Hematopoietic multipotent progenitor cell treated with erythropoietin and hydrocortisone succinate and interleukin-3 and kit ligand, for 8 days (in vitro differentiated cells): ENCODE measurements at regions not wholly inside any gene's neighbourhood (a gene's known extent, or its start where the extent isn't known, plus 50 kb on each side); places are given as distances from the start of the nearest gene placed in this dataset.

Source experiments
- DNase-seq: peaks from one replicate; pipeline ENCODE4 v3.0.0-alpha.2; 2015

DNA sequence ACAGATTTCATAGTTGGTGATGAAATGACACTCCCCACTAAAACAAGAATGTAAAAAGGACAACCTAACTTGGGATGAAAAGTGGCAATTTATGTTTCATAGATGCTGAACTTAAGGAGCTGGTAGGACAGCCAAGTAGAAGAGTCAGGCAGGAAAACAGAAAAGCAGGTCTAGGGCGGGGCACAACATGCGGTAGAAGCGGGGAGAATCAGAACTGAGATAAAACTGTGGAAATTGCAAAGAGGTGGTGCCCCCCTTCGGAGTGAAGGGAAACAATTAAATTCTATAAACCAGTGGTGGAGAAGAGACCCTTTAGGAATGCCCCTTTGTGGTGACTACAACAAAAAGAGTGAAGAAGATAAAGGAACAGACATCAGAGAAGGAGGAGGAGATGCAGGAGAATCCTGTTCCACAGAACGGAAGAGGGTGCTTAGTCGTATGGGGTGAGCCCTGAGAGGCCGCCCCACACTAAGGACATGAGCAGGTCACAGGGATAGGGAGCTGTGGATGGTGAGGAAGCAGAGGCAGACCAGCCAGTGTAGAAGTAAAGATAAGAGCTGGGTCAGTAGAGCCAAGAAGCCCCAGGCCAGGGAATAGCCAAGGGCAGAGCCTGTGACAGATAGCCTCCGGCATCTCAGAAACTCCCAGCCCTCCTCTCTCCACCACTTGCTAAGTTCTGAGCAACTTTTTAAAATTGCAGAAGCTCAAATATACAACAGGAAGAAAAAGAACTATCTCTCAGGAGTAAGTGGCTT is 100.3 kb upstream of the DOCK9 start:
- DNase-seq, result no peak

DNA sequence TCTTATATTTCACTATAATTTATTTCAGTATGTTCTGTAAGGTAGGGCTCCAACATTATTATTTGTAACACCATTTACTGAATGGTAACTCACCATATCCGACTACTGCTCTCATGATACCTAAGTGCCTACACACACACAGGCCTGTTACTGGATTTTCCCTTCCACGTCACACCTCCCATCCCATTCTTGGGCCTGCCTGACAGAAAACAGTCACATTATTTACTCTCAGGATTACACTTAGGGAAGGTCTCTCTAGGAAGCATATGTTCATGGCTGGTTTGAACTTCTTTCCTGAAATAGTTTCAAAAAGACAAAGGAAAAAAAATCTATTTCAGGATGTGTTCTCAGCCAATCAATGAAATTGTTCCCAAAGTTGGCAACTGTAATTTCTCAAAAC is 102.3 kb upstream of the DOCK9 start:
- DNase-seq, result no peak

DNA sequence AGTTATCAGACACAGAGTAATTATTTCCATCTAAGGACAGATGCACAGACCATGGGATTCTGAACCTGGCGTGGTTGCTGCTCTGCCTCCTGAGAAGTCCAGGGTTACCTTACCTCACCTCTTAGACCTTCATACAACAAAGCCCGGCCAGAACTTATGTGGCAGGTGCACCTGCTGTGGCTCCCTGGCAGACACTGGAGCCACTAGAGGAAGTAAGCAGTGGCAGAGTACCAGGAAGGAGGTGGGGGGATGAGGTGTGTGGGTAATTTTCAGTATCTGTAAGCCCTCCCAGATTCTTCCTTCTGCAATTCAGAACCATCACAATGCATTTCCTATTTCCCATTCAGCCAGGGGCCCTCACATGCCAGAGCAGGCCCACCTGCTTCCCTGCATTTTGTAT is 106.1 kb upstream of the DOCK9 start:
- no peak for DNase-seq

DNA sequence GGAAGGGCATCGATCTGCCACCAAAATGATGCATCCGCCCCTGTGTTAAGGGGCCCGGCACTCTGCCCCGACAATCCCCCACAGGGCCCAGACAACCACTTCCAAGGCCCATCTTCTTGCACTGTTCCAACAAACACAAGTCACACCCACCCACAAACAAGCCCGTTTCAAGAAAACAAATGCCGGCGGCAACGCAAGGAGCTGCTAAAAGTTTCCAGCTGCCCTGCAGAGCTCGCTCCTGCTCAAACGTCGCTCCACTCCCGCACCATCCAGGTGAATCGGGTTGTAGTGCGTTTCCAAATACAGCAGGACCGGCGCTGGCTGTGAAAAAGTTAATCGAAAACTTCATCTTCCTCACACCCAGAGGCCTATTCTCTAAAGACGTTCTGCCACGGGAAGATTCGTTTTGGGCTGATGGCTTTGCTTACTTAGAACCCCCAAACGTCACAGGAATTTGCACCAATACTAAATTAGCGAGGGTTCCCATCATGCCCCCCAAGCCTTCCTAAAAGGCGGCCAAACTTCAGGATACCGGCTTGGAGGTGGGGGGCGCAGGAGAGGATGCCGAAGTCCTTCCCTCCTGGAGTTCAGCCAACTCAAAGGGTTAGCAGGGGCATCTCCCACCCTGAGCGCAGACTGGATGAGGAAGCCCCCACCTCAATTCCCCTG is 107.4 kb upstream of the DOCK9 start:
- DNase-seq, result no peak

DNA sequence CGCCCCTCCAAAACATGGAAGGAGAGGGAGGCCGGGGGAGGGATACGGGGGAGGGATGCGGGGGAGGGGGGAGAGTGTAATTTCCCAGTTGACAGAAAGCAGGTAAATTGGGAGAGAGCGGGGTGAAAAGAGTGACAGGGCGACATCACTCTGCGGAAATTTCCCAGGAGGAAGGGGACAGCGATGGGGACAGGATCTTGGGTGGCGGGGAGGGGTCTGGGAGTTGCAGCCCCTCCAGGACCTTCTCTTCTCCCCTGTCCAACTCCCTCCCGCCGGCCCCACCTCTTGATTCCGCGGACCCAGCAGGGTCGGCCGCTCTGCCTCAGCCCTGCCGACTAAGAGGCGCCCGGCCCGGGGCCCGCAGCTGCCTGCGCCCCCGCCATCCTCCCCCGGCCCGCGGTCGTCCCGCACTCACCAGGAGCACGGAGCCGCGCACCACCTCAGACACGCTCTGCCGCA is 108.0 kb upstream of the DOCK9 start:
- DNase-seq, result no peak

DNA sequence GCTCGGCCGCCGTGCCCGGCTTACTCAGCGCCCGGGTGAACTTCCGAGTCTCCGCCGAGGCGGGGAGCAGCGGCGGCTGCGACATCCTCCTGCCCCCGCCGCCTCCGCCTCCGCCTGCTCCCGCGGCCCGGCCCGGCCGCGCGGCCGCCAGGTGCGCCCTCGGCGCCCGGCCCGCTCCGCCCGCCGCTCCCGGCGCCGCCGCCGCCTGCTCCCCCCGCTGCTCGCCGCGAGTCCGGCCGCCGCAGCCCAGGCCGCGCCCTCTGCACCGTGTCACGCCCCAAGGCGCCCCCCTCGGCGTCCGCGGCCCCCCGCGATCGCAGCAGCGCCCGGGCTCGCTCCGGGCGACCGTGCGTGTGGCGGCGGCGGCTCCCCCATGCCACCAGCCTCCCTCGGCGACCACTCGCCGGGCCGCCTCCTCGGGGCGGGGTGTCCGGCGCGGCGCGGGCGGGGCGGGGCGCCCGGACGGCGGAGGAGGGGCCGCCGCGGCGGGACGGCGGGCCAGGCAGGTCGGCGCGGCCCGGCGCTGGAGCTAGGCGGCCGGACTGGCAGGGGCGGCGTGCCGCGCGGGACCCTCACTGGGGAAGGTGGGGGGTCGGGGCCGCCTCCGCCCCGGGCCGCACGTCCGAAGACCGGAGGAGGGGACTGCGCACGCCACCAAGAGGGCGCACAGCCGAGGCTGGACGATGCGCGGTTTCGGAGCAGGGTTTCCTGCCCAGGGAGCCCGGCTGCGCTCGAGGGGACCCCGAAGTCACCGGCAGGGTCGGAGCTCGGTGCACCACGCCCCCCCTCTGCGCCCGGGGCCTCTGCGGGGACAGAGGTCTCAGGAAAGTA is 108.6 kb upstream of the DOCK9 start:
- peak; percentile 45 for DNase-seq

DNA sequence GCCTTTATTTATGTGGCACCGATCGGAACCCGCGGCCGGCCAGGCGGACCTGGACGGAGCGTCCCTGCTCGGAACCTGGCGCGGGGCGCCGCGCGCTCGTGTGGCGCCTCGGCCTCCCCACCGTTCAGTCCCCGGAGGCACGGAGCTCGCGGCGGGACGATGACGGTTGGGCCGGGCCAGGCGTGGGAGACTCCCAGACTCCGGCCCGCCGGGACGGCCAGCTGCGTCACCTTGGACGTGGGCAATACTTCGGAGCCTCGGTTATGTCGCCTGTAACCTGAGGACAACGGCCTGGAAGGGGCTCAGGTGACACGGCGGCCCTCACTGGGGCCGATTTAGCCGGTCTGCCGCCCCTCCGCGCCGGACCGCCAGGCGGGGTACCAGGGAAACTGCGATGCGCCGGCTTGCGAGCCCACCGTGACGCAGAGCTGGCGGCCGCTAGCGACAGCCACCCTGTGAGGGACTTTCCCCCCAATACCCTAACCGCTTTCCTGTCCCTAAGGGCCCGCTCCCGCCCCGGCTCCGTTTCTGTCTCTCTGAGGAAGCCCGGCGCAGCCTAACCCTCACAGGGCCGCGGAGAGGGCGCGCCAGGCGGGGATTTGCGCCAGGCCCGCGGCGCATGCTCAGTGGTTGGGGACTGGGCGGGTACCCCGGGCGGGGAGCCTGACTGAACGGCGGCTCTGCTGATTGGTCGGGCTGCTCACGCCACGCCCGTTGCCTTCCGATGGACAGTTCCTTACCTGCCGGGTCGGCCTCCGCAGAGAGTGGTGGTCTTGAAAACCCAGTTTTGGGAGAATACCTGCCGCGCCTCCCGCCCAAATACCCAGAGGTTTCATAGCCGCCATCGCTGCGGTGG is 109.5 kb upstream of the DOCK9 start:
- peak; percentile 88 for DNase-seq

DNA sequence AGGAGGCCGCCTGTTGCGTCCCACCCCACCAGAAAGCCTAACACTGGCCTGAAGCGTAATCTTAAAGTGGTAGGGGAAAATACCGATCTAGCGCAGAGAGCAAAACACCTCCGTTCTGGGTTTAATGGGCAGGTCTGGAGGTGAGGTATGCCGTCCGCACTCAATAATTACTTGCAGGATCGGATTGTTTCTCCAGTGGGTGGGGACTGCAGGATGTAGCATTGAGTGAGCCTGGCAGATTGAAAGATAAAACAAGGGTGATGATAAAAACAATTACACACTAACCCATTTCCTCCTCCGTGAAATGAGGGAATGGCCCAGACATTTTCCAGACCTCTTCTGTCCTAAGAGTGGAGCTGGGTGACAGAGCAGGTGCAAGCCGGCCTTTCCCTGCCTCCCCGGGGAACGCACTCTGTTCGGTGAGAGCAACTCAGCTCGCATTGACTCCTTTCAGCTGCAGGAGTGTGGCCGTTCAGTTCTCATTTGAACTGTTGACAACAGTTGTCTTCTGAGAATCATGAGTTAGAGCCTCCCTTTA is 110.2 kb upstream of the DOCK9 start:
- DNase-seq, result no peak

DNA sequence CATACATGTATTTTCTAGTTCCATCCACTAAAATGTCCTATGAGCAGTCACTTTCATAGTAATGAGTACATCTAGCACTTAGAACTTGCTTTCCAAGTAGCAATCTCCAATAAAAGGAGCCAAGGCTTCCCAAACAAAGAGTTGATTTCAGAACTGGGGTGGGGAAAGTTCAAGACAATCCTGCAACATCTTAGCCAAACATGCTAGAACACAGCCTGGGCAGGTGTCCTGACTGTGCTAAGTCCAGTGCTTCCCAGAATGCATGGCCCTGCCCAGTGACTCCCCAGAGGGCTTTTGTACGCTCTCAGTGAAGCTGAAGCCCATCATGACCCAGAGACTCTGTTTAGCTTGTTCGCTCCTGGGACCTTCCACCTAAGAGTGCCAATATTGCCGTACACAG is 106.7 kb upstream of the UBAC2 start:
- DNase-seq, result no peak

DNA sequence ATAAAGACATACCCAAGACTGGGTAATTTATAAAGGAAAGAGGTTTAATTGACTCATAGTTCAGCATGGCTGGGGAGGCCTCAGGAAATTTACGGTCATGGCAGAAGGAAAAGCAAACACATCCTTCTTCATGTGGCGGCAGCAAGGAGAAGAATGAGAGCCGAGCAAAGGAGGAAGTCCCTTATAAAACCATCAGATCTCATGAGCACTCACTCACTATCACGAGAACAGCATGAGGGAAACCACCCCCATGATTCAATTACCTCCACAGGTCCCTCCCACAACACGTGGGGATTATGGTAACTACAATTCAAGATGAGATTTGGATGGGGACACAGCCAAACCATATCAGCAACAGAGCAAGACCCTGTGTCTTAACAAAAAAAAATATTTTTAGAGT is 98.8 kb upstream of the UBAC2 start:
- DNase-seq, result peak; percentile 29

DNA sequence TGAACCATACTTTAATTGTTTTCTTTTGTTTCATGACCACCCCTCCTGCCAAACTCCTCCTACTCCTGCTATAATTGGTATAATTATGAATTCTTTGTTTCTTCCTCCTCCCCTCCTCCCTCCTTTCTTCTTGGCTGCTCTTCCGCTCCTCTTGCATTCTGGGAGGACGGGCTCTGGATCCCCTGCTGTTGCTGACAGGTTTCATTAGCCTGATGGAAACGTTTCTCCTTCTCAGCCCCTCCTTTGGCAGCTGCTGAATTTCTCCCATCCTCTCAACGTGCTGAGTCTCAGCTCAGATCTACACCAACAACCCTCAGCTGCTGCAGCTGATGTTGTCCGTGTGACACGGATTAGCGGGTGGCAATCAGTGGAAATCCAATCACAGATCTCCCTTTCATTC is 97.1 kb upstream of the UBAC2 start:
- DNase-seq, result no peak

DNA sequence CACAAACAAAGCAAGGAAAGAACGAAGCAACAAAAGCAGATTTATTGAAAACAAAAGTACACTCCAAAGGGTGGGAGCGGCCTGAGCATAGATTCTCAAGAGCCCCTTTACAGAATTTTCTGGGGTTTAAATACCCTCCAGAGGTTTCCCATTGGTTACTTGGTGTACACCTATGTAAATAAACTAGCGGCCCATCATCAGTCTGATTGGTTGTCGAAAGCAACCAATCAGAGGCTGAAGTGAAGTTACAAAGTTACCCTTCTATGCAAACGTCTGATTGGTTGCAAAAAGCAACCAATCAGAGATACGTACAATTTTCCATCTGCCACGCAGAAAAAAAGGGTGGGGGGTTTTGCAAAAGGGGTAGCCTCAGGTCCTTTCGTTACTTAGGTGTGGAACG is 96.3 kb upstream of the UBAC2 start:
- no peak for DNase-seq

DNA sequence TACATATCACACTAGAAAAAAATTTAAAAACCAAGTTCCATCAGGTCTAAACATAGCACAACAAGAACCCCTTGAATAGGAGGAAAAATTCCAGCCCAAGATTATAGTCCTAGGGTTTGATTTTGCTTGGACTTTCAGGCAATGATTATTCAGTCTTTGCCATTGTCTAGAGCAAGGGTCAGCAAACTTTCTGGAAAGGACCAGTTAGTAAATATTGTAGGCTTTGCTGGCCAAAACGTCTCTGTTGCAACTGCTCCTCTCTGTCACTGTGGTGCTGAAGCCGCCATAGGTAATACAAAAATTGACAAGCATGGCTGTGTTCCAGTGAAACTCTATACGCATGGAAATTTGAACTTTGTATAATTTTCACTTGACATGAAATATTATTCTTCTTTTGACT is 95.5 kb upstream of the UBAC2 start:
- no peak for DNase-seq

DNA sequence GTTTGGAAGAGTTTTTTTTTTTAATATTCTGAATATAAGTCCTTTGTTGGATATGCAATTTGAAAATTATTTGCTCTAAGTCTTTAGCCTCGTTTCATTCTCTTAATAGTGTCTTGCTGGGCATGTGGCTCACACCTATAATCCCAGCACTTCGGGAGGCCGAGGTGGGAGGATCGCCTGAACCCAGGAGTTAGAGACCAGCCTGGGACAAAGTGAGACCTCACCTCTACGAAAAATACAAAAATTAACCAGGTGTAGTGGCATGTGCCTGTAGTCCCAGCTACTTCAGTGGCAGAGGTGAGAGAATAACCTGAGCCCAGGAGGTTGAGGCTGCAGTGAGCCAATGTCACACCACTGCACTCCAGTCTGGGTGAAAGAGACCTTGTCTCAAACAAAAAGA is 87.3 kb upstream of the UBAC2 start:
- DNase-seq, result no peak

DNA sequence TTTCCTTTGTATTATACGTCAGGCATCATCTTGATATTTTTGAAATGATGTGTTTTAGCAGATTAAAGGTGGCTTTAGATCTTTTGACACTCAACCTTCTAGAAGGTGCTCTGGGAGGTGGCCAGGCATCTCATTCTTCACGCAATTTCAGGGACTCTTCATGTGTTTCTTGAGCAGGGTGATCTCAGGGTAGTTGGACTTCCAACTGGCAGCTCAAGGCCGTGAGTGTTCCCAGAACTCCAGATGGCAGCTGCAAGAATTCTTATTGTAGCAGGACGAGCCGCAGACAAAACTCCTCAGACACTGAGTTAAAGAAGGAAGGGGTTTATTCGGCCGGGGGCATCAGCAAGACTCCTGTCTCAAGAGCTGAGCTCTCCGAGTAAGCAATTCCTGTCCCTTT is 82.5 kb upstream of the UBAC2 start:
- DNase-seq, result no peak

DNA sequence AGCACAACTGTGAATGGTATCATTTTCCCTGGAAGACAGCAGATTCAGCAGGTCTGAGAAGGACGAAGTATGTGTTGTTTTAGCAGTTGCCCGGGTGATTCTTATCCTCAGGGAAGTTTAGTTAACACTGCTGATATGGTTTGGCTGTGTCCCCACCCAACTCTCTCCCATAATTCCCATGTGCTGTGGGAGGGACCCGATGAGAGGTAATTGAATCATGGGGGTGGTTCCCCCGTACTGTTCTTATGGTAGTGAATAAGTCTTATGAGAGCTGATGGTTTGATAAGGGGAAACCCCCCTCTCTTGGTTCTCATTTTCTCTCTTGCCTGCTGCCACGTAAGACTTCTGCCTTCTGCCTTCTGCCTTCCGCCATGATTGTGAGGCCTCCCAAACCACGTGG is 81.0 kb upstream of the UBAC2 start:
- no peak for DNase-seq

DNA sequence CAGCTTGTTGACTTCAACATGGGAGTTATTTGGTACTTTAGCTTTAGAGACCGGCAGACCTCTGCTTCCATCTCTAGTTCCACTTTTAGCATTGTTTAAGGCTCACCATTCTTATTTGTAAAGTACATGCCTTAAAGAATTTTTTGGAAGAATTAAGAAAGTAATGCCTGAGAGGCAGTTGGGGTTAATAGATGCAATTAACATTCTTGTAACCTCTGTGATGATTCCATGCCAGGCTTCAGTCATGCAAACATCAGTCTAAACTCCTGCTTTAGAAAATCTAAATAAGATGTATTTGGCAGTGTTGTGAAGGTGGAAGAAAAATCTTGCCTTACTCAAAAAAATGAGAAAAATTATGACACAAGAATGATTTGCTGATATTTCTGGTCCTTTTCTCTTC is 79.9 kb upstream of the UBAC2 start:
- DNase-seq, result no peak

DNA sequence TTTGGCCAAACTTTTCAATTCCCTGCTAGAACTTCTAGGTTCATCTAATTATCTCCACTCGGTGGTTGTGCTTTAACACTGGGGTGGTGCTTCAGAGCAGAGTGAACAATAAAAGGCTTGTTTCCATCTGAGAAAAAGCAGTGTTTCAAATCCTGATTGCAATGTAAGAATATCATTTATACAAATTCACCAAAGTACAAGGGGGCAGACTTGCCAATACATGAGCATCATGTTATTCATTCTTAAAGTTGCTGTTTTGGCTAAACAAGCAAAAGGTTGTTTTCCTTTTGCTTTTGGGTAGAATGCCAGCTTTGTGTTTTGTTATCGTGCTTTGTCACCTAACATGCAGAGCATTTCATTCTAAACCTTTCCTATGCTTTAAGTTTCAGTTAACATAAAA is 78.5 kb upstream of the UBAC2 start:
- DNase-seq, result no peak

DNA sequence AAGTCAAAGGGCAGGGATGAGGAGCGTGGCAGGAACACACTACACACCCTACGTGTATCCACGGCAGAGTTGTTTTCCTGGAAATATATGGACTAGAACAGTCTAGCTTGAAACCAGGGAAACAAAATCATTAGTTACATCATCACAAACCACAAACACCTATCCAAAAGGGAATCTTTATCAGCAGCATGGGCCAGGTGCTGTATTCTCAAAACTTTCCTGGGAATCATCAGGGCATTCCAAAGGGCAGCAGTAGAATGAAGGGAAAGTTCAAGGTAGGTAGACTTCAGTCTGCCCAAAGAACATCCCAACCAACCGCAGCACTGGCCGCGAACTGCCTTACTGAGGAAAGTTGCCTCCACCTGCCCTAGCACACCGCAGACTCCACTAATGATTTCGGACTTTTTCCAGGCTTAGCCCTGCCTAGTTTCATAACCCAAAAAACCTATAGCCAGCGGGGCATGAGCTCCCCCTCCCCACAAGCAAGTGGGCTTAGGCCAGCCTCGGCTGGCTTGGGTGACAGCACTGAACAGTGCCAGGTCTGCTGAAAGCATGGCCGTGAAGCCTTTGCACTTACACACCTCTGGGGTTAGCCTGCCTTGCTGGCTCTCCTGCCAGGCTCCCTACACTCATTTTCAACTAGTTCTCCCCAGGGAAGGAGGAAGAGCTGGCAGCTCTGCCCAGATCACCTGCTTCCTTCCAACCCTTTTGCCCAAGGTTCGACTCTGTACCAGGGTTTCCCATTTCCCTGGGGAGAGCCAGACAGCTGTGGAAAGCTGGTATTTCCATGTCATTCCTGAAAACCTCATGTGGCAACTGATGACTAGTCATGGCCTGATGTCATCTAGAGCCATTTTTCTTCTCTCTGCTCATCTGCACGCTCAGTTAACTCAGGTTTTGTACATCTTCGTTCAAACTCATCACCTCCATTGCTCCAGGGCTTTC is 77.3 kb upstream of the UBAC2 start:
- no peak for DNase-seq

DNA sequence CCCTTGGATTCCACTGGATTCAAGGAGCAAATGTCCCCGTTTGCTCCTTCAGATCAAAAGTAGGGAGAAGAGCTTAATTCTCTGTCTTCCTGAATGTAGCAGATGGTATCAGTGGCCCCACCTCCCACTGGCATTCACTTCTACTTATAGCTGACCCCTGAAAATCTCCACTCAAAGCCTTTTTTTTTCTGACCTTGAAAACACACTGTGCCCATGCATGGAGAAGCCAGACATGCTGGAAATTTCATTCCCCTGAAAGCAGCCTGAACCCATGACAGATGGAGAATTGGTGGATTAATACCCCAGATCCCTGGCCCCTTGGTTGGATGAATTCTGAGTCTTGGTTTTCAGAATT is 76.6 kb upstream of the UBAC2 start:
- DNase-seq, result no peak

DNA sequence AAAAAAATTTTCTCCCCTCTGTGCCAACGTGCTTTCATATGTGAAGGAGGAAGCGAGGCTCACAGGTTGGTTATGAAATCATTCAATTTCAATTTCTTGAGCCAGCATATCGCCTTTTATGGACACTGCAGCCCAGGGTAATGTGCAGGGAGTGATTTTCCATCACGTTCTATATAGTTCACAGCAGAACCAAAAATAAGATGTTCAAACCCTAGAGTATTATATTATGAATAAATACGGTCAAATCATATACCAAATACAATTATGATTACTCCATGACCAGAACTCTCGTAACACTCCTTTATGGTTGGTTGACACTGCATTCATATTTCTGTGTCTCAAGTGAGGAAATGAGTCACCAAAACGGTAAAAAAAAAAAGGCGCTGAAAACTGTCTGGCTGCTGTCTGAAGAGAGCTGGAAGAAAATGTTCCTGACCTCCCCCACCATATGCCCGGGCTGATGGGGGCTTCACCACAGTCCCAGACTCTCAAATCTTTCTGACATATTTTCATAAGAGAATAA is 75.8 kb upstream of the UBAC2 start:
- DNase-seq, result peak; percentile 7
